ENCODE measurements at regions not wholly inside any gene's neighbourhood (a gene's known extent, or its start where the extent isn't known, plus 50 kb on each side); places are given as distances from the start of the nearest gene placed in this dataset.
"Not testable (repeated sequence)": the region's sequence is repeated elsewhere in the genome, so short reads cannot be mapped to it uniquely, and the experiment has no call there.

- H3K27ac ChIP-seq; H3K27me3 ChIP-seq; H3K36me3 ChIP-seq; H3K4me3 ChIP-seq; H3K4me1 ChIP-seq (ENCODE audit: low read depth); H3K9me3 ChIP-seq (ENCODE audit: low read depth): not testable (repeated sequence)
- DNase-seq (ENCODE audit: low read depth in 1 of 2, low spot score in 1 of 2): peak in 1 of 2 donors; percentile 15
Observed at GRCh38 chr1:146479188-146479587, 250.4 kb upstream of the NOTCH2NLA start.

DNA sequence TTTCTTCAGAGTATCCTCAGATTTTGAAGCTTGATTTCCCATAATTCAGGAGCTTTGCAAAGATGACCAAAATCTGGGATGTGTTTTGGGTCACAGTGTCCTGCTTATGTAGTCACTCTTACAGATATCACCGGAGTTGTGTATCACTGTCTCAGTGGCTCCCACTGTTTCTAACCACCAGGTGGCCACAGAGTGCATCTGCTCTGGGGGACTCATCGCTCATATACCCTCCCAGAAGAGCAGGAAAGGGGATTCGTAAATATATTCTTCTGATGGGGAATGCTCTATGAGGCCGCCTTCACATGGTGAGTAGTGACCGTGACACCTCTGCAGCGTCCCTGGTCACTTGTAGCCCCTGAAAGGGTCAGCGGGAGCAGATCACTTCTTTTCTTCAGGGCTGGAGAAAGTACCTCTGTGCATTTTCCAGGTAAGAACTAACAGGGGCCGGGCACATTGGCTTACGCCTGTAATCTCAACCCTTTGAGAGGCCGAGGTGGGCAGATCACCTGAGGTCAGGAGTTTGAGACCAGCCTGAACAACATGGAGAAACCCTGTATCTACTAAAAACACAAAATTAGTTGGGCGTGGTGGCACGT, 249.4 kb upstream of the NOTCH2NLA start:
- not testable (repeated sequence) for H3K4me3 ChIP-seq; H3K27me3 ChIP-seq; H3K27ac ChIP-seq; H3K36me3 ChIP-seq; H3K9me3 ChIP-seq (ENCODE audit: low read depth); H3K4me1 ChIP-seq (ENCODE audit: low read depth)
- TF ChIP-seq, protein P1, sequence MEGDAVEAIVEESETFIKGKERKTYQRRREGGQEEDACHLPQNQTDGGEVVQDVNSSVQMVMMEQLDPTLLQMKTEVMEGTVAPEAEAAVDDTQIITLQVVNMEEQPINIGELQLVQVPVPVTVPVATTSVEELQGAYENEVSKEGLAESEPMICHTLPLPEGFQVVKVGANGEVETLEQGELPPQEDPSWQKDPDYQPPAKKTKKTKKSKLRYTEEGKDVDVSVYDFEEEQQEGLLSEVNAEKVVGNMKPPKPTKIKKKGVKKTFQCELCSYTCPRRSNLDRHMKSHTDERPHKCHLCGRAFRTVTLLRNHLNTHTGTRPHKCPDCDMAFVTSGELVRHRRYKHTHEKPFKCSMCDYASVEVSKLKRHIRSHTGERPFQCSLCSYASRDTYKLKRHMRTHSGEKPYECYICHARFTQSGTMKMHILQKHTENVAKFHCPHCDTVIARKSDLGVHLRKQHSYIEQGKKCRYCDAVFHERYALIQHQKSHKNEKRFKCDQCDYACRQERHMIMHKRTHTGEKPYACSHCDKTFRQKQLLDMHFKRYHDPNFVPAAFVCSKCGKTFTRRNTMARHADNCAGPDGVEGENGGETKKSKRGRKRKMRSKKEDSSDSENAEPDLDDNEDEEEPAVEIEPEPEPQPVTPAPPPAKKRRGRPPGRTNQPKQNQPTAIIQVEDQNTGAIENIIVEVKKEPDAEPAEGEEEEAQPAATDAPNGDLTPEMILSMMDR (IDR thresholded peaks at IDR 0.05; ENCODE audit: low read depth, low read length): peak; percentile 70
- peak; percentile 27 to 47 for DNase-seq (ENCODE audit: low read depth in 1 of 2, low spot score in 1 of 2)

GRCh38 chr1:146475086-146475485, 246.3 kb upstream of the NOTCH2NLA start:
- not testable (repeated sequence) for H3K9me3 ChIP-seq (ENCODE audit: low read depth); H3K4me1 ChIP-seq (ENCODE audit: low read depth); DNase-seq (ENCODE audit: low read depth in 1 of 2, low spot score in 1 of 2)

DNA sequence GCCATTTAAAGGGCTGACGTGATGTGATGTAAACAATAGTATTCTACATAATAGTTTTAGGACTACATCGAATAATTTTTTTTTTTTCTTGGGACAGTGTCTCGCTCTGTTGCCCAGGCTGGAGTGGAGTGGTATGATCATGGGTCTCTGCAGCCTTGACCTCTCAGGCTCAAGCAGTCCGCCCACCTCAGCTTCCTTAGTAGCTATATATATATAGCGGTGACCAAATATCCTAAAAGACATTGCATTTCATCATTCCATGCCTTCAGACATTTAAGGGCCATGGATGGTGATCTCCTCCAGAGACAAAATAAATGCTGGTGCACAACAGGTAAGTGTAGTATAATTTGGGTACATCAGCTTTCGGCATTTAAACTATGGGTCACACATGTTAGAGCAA, 245.4 kb upstream of the NOTCH2NLA start:
- H3K4me1 ChIP-seq (ENCODE audit: low read depth); DNase-seq (ENCODE audit: low read depth in 1 of 2, low spot score in 1 of 2); H3K27ac ChIP-seq: not testable (repeated sequence)

More at GRCh38 chr1:146475086-146475485, 246.3 kb upstream of the NOTCH2NLA start:
- H3K27ac ChIP-seq, H3K4me3 ChIP-seq, H3K36me3 ChIP-seq, H3K27me3 ChIP-seq: not testable (repeated sequence)

DNA sequence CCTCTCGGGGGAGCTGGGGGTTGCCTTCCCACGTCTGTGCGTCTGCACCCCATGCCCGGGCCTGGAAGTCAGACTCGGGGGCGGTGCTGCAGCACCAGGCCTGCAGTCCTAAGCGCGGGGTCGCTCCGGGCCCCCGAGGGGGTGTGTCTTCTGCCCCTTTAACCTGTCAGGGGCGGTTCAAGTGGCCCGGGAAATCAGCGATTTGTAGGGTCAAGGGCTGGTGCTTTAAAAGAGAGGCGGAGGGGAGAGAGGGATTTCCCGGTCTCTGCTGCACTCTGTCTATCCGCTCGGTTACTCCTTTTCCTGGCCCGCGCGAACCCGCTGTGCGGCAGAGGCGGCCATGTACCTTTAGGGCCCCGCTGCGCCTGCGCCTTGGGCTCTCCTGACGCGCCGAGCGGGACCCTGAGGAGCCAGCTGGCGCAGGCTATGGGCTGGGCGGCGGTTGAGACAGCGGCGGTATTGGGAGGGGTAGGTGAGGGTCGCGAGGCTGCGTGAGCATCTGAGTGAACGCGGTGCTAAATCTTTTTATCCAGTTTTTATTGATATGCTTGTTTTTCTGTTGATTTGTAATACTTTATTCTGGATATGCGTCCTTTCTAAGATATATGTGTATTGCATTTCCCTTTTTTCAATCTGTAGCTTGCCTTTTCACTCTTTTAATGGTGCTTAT, 243.5 kb upstream of the NOTCH2NLA start:
- not testable (repeated sequence) for H3K27me3 ChIP-seq; H3K9me3 ChIP-seq (ENCODE audit: low read depth); H3K36me3 ChIP-seq; H3K4me1 ChIP-seq (ENCODE audit: low read depth)
- peak overlapping the region; percentile 8 for H3K27ac ChIP-seq
- H3K4me3 ChIP-seq: peak overlapping the region; percentile 20
- DNase-seq (ENCODE audit: low read depth in 1 of 2, low spot score in 1 of 2): peak; percentile 63 to 88

More for the DNA sequence above, 245.4 kb upstream of the NOTCH2NLA start:
- not testable (repeated sequence) for H3K9me3 ChIP-seq (ENCODE audit: low read depth); H3K4me3 ChIP-seq; H3K36me3 ChIP-seq; H3K27me3 ChIP-seq

DNA sequence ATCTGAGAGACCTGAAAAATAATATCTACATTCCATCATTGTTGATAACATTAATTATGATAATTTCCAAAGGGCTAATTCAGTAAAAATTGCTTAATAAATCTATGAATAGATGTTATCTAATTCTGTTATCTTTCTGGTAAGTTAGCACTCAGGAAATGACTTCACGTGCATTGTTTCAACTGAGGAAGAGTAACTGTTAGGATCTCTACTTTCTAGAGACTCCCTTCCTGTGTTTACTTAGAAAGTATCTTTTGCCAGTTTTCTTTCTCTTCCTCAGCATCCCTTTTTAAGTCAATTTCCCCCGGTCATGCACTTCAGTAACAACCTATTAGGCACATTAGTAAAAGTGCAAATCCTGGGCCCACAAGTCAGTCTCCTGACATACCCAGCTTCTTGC, 231.1 kb upstream of the NOTCH2NLA start:
- H3K27me3 ChIP-seq; H3K27ac ChIP-seq; H3K4me1 ChIP-seq (ENCODE audit: low read depth); DNase-seq (ENCODE audit: low read depth in 1 of 2, low spot score in 1 of 2); H3K9me3 ChIP-seq (ENCODE audit: low read depth); H3K36me3 ChIP-seq; H3K4me3 ChIP-seq: not testable (repeated sequence)

- DNase-seq (ENCODE audit: low read depth in 1 of 2, low spot score in 1 of 2): not testable (repeated sequence)
Observed at GRCh38 chr1:146459308-146459707, 230.5 kb upstream of the NOTCH2NLA start.

DNA sequence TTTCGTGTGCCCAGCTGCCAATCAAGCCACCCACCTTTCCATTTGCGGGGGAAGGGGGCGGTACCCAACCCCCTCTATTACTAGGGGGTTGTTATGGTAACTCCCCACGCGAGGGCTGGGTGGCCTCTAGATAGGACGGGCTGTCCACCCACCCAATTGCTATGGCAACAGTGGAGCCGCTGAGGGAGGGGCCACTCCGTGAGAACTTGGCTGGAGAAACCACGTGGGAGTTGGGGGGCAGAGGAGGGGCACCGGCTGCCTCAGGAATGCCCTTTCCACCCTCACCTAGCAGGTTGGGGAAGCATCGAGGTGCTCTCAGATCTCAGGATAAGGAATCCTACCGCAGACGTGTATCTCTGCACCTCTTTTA, 220.0 kb upstream of the NOTCH2NLA start:
- not testable (repeated sequence) for H3K4me1 ChIP-seq (ENCODE audit: low read depth); H3K27ac ChIP-seq; H3K4me3 ChIP-seq; H3K9me3 ChIP-seq (ENCODE audit: low read depth); H3K27me3 ChIP-seq; DNase-seq (ENCODE audit: low read depth in 1 of 2, low spot score in 1 of 2); H3K36me3 ChIP-seq

More at GRCh38 chr1:146459308-146459707, 230.5 kb upstream of the NOTCH2NLA start:
- not testable (repeated sequence) for H3K4me3 ChIP-seq; H3K27ac ChIP-seq; H3K27me3 ChIP-seq; H3K36me3 ChIP-seq; H3K4me1 ChIP-seq (ENCODE audit: low read depth); H3K9me3 ChIP-seq (ENCODE audit: low read depth)

DNA sequence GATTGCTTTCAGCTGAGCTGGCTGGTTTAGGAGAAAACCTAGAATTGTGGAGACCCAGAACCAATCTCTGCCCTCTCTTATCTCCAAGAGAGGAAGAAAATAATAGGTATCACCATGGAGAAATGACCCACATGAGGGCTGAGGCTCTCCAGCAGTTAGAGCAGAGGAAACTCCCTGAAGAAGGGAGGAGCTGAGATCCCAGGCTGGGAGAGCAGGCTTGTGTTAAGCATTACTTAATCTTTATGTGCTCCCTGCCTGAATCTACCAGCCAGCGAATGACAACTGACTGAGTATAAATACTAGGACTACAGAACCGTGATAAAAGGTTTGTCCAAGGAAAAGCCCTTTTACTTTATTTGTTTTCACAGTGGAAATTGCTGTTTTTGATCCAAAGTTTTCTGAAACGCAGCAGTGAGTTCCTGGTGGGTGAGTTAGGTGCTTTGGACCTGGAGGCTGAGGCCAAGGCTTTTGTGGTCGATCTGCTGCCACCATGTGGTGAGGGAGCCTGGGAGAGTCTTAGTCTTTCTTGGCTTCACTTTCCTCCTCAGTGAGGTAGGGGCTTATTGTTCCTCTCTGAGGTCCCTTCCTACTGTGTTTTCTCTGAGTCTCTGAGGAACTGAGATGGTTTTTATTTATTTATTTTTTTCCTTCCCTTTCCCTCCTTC, 219.5 kb upstream of the NOTCH2NLA start:
- H3K27me3 ChIP-seq; H3K4me1 ChIP-seq (ENCODE audit: low read depth); H3K36me3 ChIP-seq; H3K9me3 ChIP-seq (ENCODE audit: low read depth); DNase-seq (ENCODE audit: low read depth in 1 of 2, low spot score in 1 of 2); H3K27ac ChIP-seq; H3K4me3 ChIP-seq: not testable (repeated sequence)
- TF ChIP-seq, protein P1 (IDR thresholded peaks at IDR 0.05; ENCODE audit: low read depth, low read length): peak; percentile 14

DNA sequence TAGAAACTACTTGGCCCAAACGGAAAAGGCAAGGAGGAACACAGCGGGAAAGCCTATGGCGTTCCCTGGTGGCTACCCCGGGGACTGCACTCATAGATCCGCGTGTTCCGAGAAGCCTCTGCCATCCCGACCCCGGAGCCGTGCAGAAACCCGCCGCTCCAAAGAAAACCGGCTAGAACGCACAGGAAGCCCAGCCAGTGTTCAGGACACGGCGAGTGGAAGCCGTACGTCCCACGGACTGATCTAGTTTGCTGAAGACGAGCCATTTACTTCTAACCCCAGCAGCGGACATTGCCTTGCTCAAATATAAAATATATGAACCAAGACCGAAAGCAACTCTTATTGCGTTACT, 215.0 kb upstream of the NOTCH2NLA start:
- not testable (repeated sequence) for H3K36me3 ChIP-seq; H3K27me3 ChIP-seq; H3K27ac ChIP-seq; H3K4me3 ChIP-seq; H3K4me1 ChIP-seq (ENCODE audit: low read depth); H3K9me3 ChIP-seq (ENCODE audit: low read depth)
- DNase-seq (ENCODE audit: low read depth in 1 of 2, low spot score in 1 of 2): peak in 1 of 2 donors; percentile 26

DNA sequence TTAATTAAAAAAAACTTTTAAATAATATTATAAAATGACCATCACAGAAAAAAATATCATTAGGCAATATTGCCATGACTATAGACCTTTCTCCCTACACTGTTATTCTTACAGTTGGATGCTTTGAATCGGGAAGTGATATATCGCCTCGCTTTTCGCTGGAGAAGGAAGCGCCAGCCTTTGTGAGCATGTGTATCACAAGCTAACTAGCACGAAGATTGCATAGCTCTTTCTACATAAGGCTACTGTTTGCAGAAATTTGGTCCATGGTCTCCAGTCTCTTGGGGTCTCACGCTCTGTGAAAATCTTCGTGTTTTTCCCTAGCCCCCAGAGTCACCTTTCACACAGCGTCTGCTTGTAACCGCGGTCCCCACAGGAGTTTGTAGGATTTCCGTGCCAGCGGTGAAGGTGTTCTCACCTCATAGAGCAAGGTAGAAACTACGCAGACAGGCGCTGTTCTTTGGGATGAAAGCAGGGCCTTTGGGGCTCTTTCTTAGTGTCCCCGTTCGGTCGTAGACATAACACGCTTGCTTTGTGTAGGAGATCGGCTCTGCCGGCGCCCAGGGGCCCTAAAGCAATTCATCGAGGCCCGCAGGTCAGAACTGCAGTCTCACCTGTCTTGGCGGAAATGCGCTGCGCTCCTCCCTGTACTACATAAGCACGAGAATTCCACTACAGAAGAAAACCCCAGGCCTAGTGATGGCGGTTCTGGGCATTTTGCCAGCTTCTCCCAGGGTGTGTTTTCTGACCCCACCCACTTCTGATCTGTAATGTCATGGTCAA, 214.5 kb upstream of the NOTCH2NLA start:
- H3K27ac ChIP-seq; DNase-seq (ENCODE audit: low read depth in 1 of 2, low spot score in 1 of 2); H3K9me3 ChIP-seq (ENCODE audit: low read depth); H3K4me1 ChIP-seq (ENCODE audit: low read depth); H3K27me3 ChIP-seq; H3K4me3 ChIP-seq; H3K36me3 ChIP-seq: not testable (repeated sequence)

Measured in cardiac muscle cell (in vitro differentiated cells and primary cell).